HepG2 (cell line): ENCODE measurements at regions not wholly inside any gene's neighbourhood (a gene's known extent, or its start where the extent isn't known, plus 50 kb on each side); places are given as distances from the start of the nearest gene placed in this dataset.

Experiments
- ATAC-seq: fragments of 200-7000 bp; cut with Tn5 transposase; 3 replicates; pipeline ENCODE4 v1.9.1; 2020; ENCODE audit warnings: mild to moderate bottlenecking, moderate library complexity
- BruUV-seq: library from RNA; stranded (reverse); fragments of 400-500 nt; replicated peaks from 2 replicates; lab custom pipeline; 2021; lab: Mats Ljungman, UMichigan
- CTCF ChIA-PET: fragments of 300-600 bp; formaldehyde crosslinking; extraction: SDS; loops from one replicate; lab custom pipeline; 2021; ENCODE audit warnings: low total read pairs, inconsistent platforms, low intra/inter-chr PET ratio; lab: Yijun Ruan, JAX
- POLR2A ChIA-PET: fragments of 350-600 bp; sonication (Branson Sonifier 250); formaldehyde crosslinking; loops from one replicate; lab custom pipeline; 2020; ENCODE audit warnings: antibody characterized with exemption, inconsistent platforms; lab: Yijun Ruan, JAX
- DNase-seq: peaks from one replicate; pipeline ENCODE4 v3.0.0-alpha.2; 2015; ENCODE audit warnings: low spot score
- FAIRE-seq: peaks from 3 replicates; lab custom pipeline; 2011; peaks lifted over from hg19 to GRCh38; lab: Jason Lieb, UNC
- H2AFZ ChIP-seq: one replicate; pipeline ENCODE4 v1.6.1; 2011; ENCODE audit warnings: low read length, inconsistent platforms
- H3K27ac ChIP-seq: fragments of 300-600 bp; 3 replicates; pipeline ENCODE4 v1.8.0; 2011; ENCODE audit warnings: mixed run types, mild to moderate bottlenecking, mixed read lengths, low read length, inconsistent platforms; ENCODE audit not compliant: insufficient read depth; ENCODE audit errors: extremely low read length
- H3K27me3 ChIP-seq, 2 experiments: fragments of 200-600 bp in 1 of 2; 2 replicates in 1 of 2; 3 replicates in 1 of 2; pipeline versions ENCODE4 v1.6.0 to v1.8.0; 2011; ENCODE audit warnings: low read length in 2 of 2, mild to moderate bottlenecking in 2 of 2, moderate library complexity in 2 of 2, inconsistent platforms in 1 of 2; ENCODE audit not compliant: insufficient read depth in 2 of 2, control insufficient read depth in 1 of 2
- H3K36me3 ChIP-seq, 2 experiments: fragments of 200-600 bp in 1 of 2; replicated peaks in 1 of 2; 2 replicates in 1 of 2; 3 replicates in 1 of 2; pipeline versions ENCODE4 v1.5.1 to v1.8.0; 2011; ENCODE audit warnings: low read length in 2 of 2, inconsistent platforms in 1 of 2; ENCODE audit not compliant: insufficient read depth in 2 of 2, control insufficient read depth in 1 of 2
- H3K4me1 ChIP-seq: 2 replicates; pipeline ENCODE4 v1.5.1; 2012; ENCODE audit warnings: low read length, inconsistent platforms; ENCODE audit not compliant: insufficient read depth
- H3K4me2 ChIP-seq: 2 replicates; pipeline ENCODE4 v1.6.0; 2011; ENCODE audit warnings: low read depth, low read length, inconsistent platforms
- H3K4me3 ChIP-seq, 3 experiments: fragments of 200-600 bp in 1 of 3; sonication (generic), shearing (Covaris generic) in 1 of 3; replicated peaks in 1 of 3; 2 replicates each; pipeline ENCODE4 v1.5.1; 2011 to 2016; ENCODE audit warnings: low read length in 3 of 3, inconsistent platforms in 2 of 3, low read depth in 2 of 3, mild to moderate bottlenecking in 2 of 3, control low read depth in 1 of 3, mixed read lengths in 1 of 3; ENCODE audit not compliant: insufficient read depth in 1 of 3
- H3K79me2 ChIP-seq: one replicate; pipeline ENCODE4 v1.6.1; 2011; ENCODE audit warnings: low read length, inconsistent platforms; ENCODE audit not compliant: insufficient read depth
- H3K9ac ChIP-seq: 2 replicates; pipeline ENCODE4 v1.6.0; 2011; ENCODE audit warnings: mild to moderate bottlenecking, low read depth, low read length, inconsistent platforms; ENCODE audit not compliant: insufficient read depth
- H3K9me3 ChIP-seq: 2 replicates; pipeline ENCODE4 v1.5.1; 2012; ENCODE audit warnings: mild to moderate bottlenecking, low read length
- H4K20me1 ChIP-seq: 2 replicates; pipeline ENCODE4 v1.6.0; 2011; ENCODE audit warnings: inconsistent platforms, mild to moderate bottlenecking, low read length, moderate library complexity; ENCODE audit not compliant: insufficient read depth
- ATF1 ChIP-seq: IDR thresholded peaks from 2 replicates; pipeline ENCODE4 v1.6.1; 2016; ENCODE audit warnings: mild to moderate bottlenecking, control low read depth
- CBX5 ChIP-seq: sonication (generic); formaldehyde crosslinking; IDR thresholded peaks from 2 replicates; pipeline ENCODE4 v1.4.0; 2020; ENCODE audit warnings: missing genetic modification reagents, borderline replicate concordance
- CEBPG ChIP-seq: IDR thresholded peaks from 2 replicates; pipeline ENCODE4 v1.6.1; 2016
- HMG20B ChIP-seq: conservative IDR thresholded peaks from 2 replicates; pipeline ENCODE4 v1.6.1; 2016; ENCODE audit warnings: missing genetic modification reagents, missing compliant biosample characterization
- HNRNPK ChIP-seq: fragments of 200-400 bp; formaldehyde crosslinking; IDR thresholded peaks from 2 replicates; pipeline ENCODE4 v1.6.1; 2018; ENCODE audit warnings: low read length, low read depth, moderate library complexity, mild to moderate bottlenecking; ENCODE audit not compliant: poor library complexity, severe bottlenecking
- KAT7 ChIP-seq: IDR thresholded peaks from 2 replicates; pipeline ENCODE4 v1.6.1; 2018; ENCODE audit warnings: borderline replicate concordance, missing compliant biosample characterization
- PBX3 ChIP-seq: sonication (generic); formaldehyde crosslinking; IDR thresholded peaks from 2 replicates; pipeline ENCODE4 v1.8.1; 2023; ENCODE audit warnings: missing genetic modification reagents, inconsistent platforms, borderline replicate concordance
- POLR2G ChIP-seq: fragments of 200-400 bp; formaldehyde crosslinking; IDR thresholded peaks from 2 replicates; pipeline ENCODE4 v1.6.1; 2018; ENCODE audit warnings: mild to moderate bottlenecking, low read depth, low read length, moderate library complexity
- RBAK ChIP-seq: sonication (generic); formaldehyde crosslinking; IDR thresholded peaks from 2 replicates; pipeline ENCODE4 v1.5.1; 2020; ENCODE audit warnings: mild to moderate bottlenecking, missing genetic modification reagents
- SALL1 ChIP-seq: sonication (generic); formaldehyde crosslinking; IDR thresholded peaks from 2 replicates; pipeline ENCODE4 v1.8.0; 2022; ENCODE audit warnings: mild to moderate bottlenecking, missing genetic modification reagents
- ZBTB38 ChIP-seq: sonication (generic); formaldehyde crosslinking; IDR thresholded peaks from 2 replicates; pipeline ENCODE4 v1.5.1; 2020; ENCODE audit warnings: mild to moderate bottlenecking, missing genetic modification reagents
- ZNF274 ChIP-seq: sonication (generic); formaldehyde crosslinking; IDR thresholded peaks from 2 replicates; pipeline ENCODE4 v1.5.1; 2020; ENCODE audit warnings: mild to moderate bottlenecking, missing genetic modification reagents
- ZNF589 ChIP-seq: sonication (generic); formaldehyde crosslinking; conservative IDR thresholded peaks from 2 replicates; pipeline ENCODE4 v1.8.0; 2022; ENCODE audit warnings: mild to moderate bottlenecking, moderate library complexity, missing genetic modification reagents
- WGBS: methylation state at CpG from one replicate; pipeline ENCODE4 v1.1.6; 2017; ENCODE audit warnings: low lambda C conversion rate; 5-methylcytosine and 5-hydroxymethylcytosine counted together
- in situ Hi-C: cut with HindIII; loops from 2 replicates; pipeline ENCODE4 v1.10.0; 2017; ENCODE audit warnings: low pct_unique_long_range_greater_than_20kb; ENCODE audit not compliant: extremely low pct_ligation_motif_present
- intact Hi-C: fragments of 100-400 bp; cut with micrococcal nuclease; formaldehyde crosslinking; loops from one replicate; pipeline ENCODE4 v1.10.0; 2022; ENCODE audit not compliant: unreplicated experiment
- TF ChIP-seq, protein P1 (sequence below): IDR thresholded peaks from 2 replicates; pipeline ENCODE4 v1.6.1; 2012; ENCODE audit warnings: low read depth, low read length, improper control_type of control experiment

- H3K4me1 ChIP-seq, result no peaks in the 10 kb centered on the region
- FAIRE-seq (no peak), ATAC-seq (no peak), DNase-seq (no peak)
- ChIA-PET CTCF (no interaction called here), POLR2A (no interaction called here)
- no TSS peak for BruUV-seq
- H2AFZ ChIP-seq, result no peak overlapping the region
- intact Hi-C loops (no loop called here), in situ Hi-C loops (no loop called here)
- TF ChIP-seq ZNF274 (CRISPR knock-in tag), result no peak
- TF ChIP-seq, protein P1, sequence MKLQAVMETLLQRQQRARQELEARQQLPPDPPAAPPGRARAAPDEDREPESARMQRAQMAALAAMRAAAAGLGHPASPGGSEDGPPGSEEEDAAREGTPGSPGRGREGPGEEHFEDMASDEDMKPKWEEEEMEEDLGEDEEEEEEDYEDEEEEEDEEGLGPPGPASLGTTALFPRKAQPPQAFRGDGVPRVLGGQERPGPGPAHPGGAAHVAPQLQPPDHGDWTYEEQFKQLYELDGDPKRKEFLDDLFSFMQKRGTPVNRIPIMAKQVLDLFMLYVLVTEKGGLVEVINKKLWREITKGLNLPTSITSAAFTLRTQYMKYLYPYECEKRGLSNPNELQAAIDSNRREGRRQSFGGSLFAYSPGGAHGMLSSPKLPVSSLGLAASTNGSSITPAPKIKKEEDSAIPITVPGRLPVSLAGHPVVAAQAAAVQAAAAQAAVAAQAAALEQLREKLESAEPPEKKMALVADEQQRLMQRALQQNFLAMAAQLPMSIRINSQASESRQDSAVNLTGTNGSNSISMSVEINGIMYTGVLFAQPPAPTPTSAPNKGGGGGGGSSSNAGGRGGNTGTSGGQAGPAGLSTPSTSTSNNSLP, result no peak
- no peak for TF ChIP-seq SALL1 (CRISPR knock-in tag)
- no peak for TF ChIP-seq RBAK
- no peak for TF ChIP-seq ATF1 (CRISPR knock-in tag)
- no peak for TF ChIP-seq CEBPG (CRISPR knock-in tag)
- no peak for TF ChIP-seq ZBTB38 (CRISPR knock-in tag)
- TF ChIP-seq HNRNPK, result no peak
- H3K9ac ChIP-seq, result no peak overlapping the region
- H3K9me3 ChIP-seq, result no peaks in the 10 kb centered on the region
- no peaks in the 10 kb centered on the region for H3K79me2 ChIP-seq
- no peak overlapping the region for H3K4me3 ChIP-seq
- H3K36me3 ChIP-seq, result no peaks in the 10 kb centered on the region
- H4K20me1 ChIP-seq, result no peaks in the 10 kb centered on the region
- WGBS, result 2% methylated on average over 6 of the region's 6 CpGs
- H3K27me3 ChIP-seq, result 0 out of 5 replicates have a peak, but pooled peaks cover 0 to 3% of the 10 kb centered on the region in 2 experiments
- no peak overlapping the region for H3K4me2 ChIP-seq
- H3K27ac ChIP-seq, result no peak overlapping the region
These were observed 257.0 kb downstream of the MSX2 start for GRCh38 chr5:174981416-174981815.

GRCh38 chr5:174980952-174981351 is 256.6 kb downstream of the MSX2 start:
- Histone ChIP-seq H3K4me2 (no peak overlapping the region), H2AFZ (no peak overlapping the region), H3K27me3 (0 out of 5 replicates have a peak, but pooled peaks cover 0 to 3% of the 10 kb centered on the region in 2 experiments), H3K9ac (no peak overlapping the region), H3K9me3 (no peaks in the 10 kb centered on the region), H4K20me1 (no peaks in the 10 kb centered on the region), H3K36me3 (no peaks in the 10 kb centered on the region), H3K4me1 (no peaks in the 10 kb centered on the region), H3K4me3 (no peak overlapping the region), H3K27ac (no peak overlapping the region), H3K79me2 (no peaks in the 10 kb centered on the region)
- 0% methylated on average over 2 of the region's 2 CpGs for WGBS
- ChIA-PET CTCF (no interaction called here), POLR2A (no interaction called here)
- DNase-seq (no peak), FAIRE-seq (no peak), ATAC-seq (no peak)
- no TSS peak for BruUV-seq
- in situ Hi-C loops (no loop called here), intact Hi-C loops (no loop called here)
- TF ChIP-seq PBX3 (CRISPR knock-in tag) (no peak), HMG20B (CRISPR knock-in tag) (no peak), CBX5 (CRISPR knock-in tag) (no peak), POLR2G (no peak), ZNF589 (CRISPR knock-in tag) (no peak), KAT7 (no peak)
